EL (cell line): ENCODE measurements at regions not wholly inside any gene's neighbourhood (a gene's known extent, or its start where the extent isn't known, plus 50 kb on each side); places are given as distances from the start of the nearest gene placed in this dataset.

ENCODE experiments used
- DNase-seq: peaks from one replicate; pipeline ENCODE4 v3.0.0-alpha.2; 2016

GRCh38 chr9:18357321-18357720, 116.6 kb upstream of the ADAMTSL1 start:
- no peak for DNase-seq

- DNase-seq, result no peak
Measured at GRCh38 chr9:18358325-18358724, 115.6 kb upstream of the ADAMTSL1 start.

- DNase-seq, result peak; percentile 64
Measured at GRCh38 chr9:18359335-18359734, 114.6 kb upstream of the ADAMTSL1 start.

GRCh38 chr9:18360005-18360404, 113.9 kb upstream of the ADAMTSL1 start:
- DNase-seq, result no peak

GRCh38 chr9:18361646-18362045, 112.3 kb upstream of the ADAMTSL1 start:
- DNase-seq, result no peak

- DNase-seq, result no peak
Measured at GRCh38 chr9:18362166-18362565, 111.8 kb upstream of the ADAMTSL1 start.

GRCh38 chr9:18362901-18363685, 110.9 kb upstream of the ADAMTSL1 start:
- DNase-seq, result peak; percentile 48

GRCh38 chr9:18365651-18366050, 108.3 kb upstream of the ADAMTSL1 start:
- no peak for DNase-seq

GRCh38 chr9:18366184-18366583, 107.8 kb upstream of the ADAMTSL1 start:
- no peak for DNase-seq

- DNase-seq, result no peak
Measured at GRCh38 chr9:18368206-18368605, 105.7 kb upstream of the ADAMTSL1 start.

GRCh38 chr9:18371141-18371540, 102.8 kb upstream of the ADAMTSL1 start:
- DNase-seq, result no peak

- DNase-seq, result no peak
Measured at GRCh38 chr9:18371621-18372020, 102.3 kb upstream of the ADAMTSL1 start.

- DNase-seq, result peak; percentile 81
Measured at GRCh38 chr9:18379073-18379811, 94.7 kb upstream of the ADAMTSL1 start.

- DNase-seq, result no peak
Measured at GRCh38 chr9:18382243-18382642, 91.7 kb upstream of the ADAMTSL1 start.

GRCh38 chr9:18384066-18384465, 89.9 kb upstream of the ADAMTSL1 start:
- no peak for DNase-seq

GRCh38 chr9:18385696-18386490, 88.1 kb upstream of the ADAMTSL1 start:
- peak; percentile 51 for DNase-seq

- no peak for DNase-seq
Measured at GRCh38 chr9:18390393-18390792, 83.6 kb upstream of the ADAMTSL1 start.

GRCh38 chr9:18393340-18394130, 80.4 kb upstream of the ADAMTSL1 start:
- peak; percentile 95 for DNase-seq

GRCh38 chr9:18394847-18395351, 79.1 kb upstream of the ADAMTSL1 start:
- no peak for DNase-seq

GRCh38 chr9:18396102-18396728, 77.7 kb upstream of the ADAMTSL1 start:
- peak; percentile 34 for DNase-seq

- DNase-seq, result no peak
Measured at GRCh38 chr9:18397076-18397475, 76.9 kb upstream of the ADAMTSL1 start.

- no peak for DNase-seq
Measured at GRCh38 chr9:18398038-18398437, 75.9 kb upstream of the ADAMTSL1 start.
